ENCODE measurements at regions not wholly inside any gene's neighbourhood (a gene's known extent, or its start where the extent isn't known, plus 50 kb on each side); places are given as distances from the start of the nearest gene placed in this dataset.
"Not testable (repeated sequence)": the region's sequence is repeated elsewhere in the genome, so short reads cannot be mapped to it uniquely, and the experiment has no call there.

GRCh38 chr9:28092981-28093936 lies 520.0 kb upstream of the C9orf72 start:
- DNase-seq (ENCODE audit: low read depth in 2 of 2): no peak

DNA sequence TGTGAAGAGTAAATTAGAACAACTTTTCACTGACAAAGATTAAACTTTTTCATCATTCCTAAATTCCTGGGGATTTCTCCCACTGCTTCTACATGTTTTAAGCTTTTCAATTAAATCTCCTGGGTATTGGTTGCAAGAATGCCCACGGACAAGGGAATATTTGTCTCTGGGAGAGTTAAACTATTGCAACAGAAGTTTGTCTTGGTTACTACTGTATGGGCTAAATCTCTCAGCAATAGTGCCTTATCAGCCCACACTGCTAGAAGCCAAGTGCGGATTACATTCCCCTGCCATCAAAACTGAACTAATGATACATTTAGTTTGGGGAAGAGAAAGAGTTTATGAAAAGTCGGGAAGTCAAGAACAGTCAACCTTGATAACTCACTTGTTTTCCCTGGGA lies 528.2 kb upstream of the C9orf72 start:
- DNase-seq (ENCODE audit: low read depth in 2 of 2): no peak

DNA sequence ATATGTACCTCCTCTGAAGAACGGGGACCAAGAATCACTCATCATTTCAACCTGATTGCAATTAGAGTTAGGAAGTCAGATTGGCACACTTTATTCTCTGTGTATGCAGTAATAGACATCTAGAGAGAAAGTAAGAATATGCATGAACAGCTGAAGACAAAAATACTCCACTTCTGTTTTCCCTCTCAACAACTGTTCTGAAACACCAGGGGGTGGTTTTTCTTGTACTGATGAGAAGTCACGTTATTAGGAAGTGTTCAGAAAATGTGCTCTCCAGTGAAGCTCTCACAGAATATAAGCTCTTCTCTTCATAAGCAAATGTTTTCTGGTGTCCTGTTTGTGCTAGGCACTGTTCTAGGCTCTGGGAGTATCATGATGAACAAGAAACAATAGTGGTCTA lies 531.7 kb upstream of the C9orf72 start:
- no peak for DNase-seq (ENCODE audit: low read depth in 2 of 2)

DNA sequence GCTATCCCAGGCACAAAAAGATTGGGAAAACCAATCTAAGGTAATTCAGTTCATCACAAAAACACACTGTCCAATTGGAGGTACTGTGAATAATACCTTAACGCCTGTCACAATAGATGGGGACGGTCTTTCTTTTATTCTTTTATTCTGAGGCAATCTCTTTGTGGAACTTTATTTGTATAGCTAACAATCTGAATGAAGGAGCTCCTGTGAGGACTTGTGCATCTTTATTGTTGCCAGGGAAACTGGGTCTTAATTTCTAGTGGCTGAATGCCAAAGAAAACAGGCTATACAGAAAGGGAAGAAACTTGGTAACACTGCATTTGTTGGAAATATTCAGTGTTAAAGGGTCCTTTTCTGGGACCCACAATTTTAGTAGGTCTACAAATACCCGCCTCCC lies 546.9 kb upstream of the C9orf72 start:
- DNase-seq (ENCODE audit: low read depth in 2 of 2): no peak

- DNase-seq (ENCODE audit: low read depth in 2 of 2): no peak
Measured at GRCh38 chr9:28120626-28121025, 547.3 kb upstream of the C9orf72 start.

DNA sequence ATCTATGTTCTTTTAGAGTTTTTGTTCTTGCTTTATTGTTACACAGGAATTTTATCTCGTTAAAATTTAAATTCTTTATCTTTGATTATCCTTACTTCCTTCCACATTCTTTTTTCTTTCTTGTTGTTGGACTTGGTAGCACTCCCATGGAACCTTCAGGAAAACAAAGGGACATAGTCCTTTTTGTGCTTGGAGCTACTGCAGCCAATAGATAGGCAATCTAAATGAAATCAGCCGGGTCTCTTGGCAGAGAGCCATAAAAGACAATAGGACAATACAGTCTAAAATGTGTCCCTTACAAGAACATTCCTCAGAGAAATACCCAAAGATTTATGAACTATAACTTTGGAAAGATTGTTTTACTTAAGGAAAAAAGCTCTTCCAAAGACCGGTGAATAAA lies 548.1 kb upstream of the C9orf72 start:
- DNase-seq (ENCODE audit: low read depth in 2 of 2): no peak

DNA sequence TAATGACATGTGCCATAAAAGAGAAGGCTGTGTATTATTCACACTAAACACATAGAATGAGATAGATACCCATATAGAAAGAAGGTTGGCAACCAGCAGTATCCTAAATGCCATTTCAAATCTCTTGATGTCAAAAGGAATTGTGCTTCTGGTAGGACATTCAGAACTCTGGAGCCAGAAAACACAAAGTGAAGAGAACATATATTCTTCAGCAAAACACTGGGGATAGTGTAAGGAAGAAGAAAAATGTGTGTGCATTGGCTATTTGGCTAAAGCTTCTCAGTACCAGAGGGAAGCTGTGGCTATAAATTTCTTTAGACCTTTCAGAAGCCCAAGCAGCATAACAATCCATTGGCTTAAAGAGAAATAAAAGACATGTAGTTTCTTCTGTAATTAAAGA lies 551.6 kb upstream of the C9orf72 start:
- no peak for DNase-seq (ENCODE audit: low read depth in 2 of 2)

DNA sequence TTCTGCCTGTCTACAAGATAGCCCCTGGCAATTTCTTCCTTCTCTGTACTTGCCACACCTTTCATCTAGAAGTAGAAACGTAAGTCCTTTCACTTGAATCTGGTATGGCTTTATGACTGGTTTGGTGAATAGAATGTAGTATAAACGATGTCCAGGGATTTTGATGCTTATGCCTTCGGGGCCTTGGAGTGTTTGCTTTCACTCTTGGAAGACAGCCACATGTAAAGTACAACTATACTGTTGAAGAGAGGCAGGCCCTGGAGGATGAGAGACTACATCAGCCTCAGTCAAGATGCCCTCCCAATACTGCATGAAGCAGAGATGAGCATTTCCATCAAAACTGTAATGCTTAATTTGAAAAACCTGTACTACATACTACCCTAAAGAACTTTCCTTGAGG lies 553.8 kb upstream of the C9orf72 start:
- no peak for DNase-seq (ENCODE audit: low read depth in 2 of 2)

DNA sequence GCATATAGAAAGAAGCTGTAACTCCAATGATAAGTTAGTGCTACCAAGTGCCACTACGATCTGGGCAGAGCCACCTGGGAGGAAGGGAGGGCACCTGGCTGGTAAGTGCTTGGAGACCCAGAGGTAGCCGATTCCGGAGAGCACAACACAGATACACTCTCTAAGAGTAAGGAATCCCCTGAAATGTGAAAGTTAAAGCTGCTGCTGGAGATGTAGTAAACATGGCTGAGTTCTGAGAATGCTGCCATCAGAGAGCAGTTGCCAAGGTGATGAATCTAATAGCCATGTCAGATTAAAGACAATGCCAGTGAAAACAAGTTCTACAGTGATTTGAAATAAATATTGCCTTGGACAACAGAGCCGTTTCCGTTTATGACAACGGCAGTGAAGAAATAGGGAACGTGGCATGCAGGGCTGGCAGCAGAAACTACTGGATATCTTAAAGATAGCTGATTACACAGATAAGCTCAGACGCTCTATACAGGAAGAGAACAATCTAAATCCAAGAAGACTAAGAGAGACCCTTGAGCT lies 561.2 kb upstream of the C9orf72 start:
- no peak for DNase-seq (ENCODE audit: low read depth in 2 of 2)

GRCh38 chr9:28135549-28135948 lies 562.3 kb upstream of the C9orf72 start:
- DNase-seq (ENCODE audit: low read depth in 2 of 2): no peak

DNA sequence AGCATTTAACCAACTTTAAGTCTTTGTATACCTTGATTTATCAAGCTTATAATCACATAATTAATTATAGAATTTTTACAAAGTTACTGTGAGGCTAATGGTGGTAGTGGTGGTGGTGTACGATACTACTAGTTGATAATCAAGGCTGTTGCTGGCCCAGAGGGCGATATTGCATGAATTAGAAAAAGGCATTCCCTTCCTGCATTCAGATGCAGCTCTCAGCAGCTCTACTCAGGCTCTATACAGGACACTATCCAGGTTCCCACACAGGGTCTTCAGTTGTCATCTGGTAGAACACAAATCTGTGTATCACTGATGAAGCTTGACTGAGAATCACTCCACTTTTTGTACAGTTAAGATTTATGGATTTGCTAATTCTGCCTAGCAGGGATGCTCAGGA lies 562.8 kb upstream of the C9orf72 start:
- no peak for DNase-seq (ENCODE audit: low read depth in 2 of 2)

- DNase-seq (ENCODE audit: low read depth in 2 of 2): not testable (repeated sequence)
Measured at GRCh38 chr9:28147430-28147829, 574.1 kb upstream of the C9orf72 start.

GRCh38 chr9:28147923-28148597 lies 574.8 kb upstream of the C9orf72 start:
- DNase-seq (ENCODE audit: low read depth in 2 of 2): not testable (repeated sequence)

DNA sequence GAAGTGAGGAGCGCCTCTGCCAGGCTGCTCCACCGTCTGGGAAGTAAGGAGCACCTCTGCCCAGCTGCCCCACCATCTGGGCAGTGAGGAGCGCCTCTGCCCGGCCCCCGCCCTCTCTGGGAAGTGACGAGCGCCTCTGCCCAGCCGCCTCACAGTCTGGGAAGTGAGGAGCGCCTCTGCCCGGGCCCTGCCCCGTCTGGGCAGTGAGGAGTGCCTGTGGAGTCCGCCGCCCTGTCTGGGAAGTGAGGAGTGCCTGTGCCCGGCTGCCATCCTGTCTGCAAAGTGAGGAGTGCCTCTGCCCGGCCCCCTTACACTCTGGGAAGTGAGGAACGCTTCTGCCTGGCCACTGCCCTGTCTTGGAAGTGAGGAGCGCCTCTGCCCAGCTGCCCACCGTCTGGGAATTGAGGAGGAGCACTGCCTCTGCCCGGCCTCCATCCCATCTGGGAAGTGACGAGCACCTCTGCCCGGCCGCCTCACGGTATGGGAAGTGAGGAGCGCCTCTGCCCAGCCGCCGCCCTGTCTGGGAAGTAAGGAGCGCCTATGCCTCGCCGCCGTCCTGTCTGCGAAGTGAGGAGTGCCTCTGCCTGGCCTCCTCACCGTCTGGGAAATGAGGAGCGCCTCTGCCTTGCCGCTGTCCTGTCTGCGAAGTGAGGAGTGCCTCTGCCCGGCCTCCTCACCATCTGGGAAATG lies 576.2 kb upstream of the C9orf72 start:
- DNase-seq (ENCODE audit: low read depth in 2 of 2): not testable (repeated sequence)

GRCh38 chr9:28155067-28155466 lies 581.8 kb upstream of the C9orf72 start:
- DNase-seq (ENCODE audit: low read depth in 2 of 2): no peak

DNA sequence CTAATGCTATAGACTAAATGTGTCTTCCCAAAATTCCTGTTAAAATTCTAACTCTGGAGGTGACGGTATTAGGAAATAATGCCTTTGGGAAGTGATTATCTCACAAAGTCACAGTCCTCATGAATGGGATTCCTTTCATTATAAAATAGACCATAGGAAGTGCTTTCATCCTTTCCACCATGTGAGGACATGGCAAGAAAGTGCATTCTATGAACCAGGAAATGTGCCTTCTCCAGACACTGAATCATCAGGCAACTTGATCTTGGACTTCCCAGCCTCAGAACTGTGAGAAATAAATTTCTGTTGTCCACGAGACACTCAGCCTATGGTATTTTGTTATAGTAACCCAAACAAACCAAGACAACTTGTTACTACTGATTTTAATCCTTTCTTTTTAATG lies 582.4 kb upstream of the C9orf72 start:
- DNase-seq (ENCODE audit: low read depth in 2 of 2): no peak

GRCh38 chr9:28158451-28158850 lies 585.2 kb upstream of the C9orf72 start:
- no peak for DNase-seq (ENCODE audit: low read depth in 2 of 2)

DNA sequence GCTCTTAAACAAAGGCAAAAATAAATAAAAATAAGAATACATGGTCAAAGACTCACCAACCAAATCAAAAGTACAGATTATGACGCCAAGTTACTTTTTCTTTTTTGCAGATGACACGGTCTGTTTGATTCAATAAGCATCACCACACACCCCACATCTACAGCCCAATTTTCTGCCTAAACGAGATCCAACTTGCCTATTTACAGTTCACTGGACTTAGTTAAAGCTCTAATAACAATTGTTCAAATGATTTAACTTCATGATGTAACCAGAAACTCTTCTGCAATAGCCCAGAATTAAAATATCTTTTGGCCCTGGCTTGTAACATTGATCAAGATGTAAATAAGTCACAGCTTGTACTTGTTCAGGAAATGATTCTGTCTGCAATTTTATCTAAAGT lies 590.3 kb upstream of the C9orf72 start:
- no peak for DNase-seq (ENCODE audit: low read depth in 2 of 2)

GRCh38 chr9:28166179-28166578 lies 592.9 kb upstream of the C9orf72 start:
- no peak for DNase-seq (ENCODE audit: low read depth in 2 of 2)

DNA sequence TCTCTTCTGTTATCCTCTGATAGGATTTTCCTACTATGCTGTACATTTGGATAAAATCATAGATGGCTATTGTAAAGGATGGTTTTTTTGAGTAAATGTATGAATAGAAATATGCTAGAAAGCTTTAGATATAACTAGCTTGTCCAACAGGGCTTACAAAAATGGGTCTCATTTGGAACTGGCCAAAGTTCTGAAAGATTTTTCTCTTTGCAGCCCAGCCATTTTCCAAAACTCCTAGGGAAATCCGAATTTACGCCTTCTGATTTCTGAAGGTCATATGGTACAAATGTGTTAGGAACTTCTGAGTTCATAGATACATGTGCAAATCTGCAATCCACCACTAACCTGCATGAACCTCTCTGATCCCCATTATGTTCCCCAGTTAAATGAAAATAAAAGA lies 603.9 kb upstream of the C9orf72 start:
- DNase-seq (ENCODE audit: low read depth in 2 of 2): no peak

GRCh38 chr9:28177925-28178324 lies 604.6 kb upstream of the C9orf72 start:
- DNase-seq (ENCODE audit: low read depth in 2 of 2): no peak

GRCh38 chr9:28179893-28180292 lies 606.6 kb upstream of the C9orf72 start:
- DNase-seq (ENCODE audit: low read depth in 2 of 2): no peak
